ENCODE measurements at regions not wholly inside any gene's neighbourhood (a gene's known extent, or its start where the extent isn't known, plus 50 kb on each side); places are given as distances from the start of the nearest gene placed in this dataset.

GRCh38 chr3:30263238-30263924 is 343.0 kb upstream of the TGFBR2 start:
- Histone ChIP-seq H3K9me3 (ENCODE audit: low read depth) (no peaks in the 10 kb centered on the region), H3K36me3 (no peaks in the 10 kb centered on the region), H3K27me3 (no peaks in the 10 kb centered on the region), H3K4me3 (no peak overlapping the region), H3K27ac (no peak overlapping the region), H3K4me1 (ENCODE audit: low read depth) (no peaks in the 10 kb centered on the region)
- no peak for TF ChIP-seq CTCF (IDR thresholded peaks at IDR 0.05; ENCODE audit: low read depth, low read length)
- DNase-seq (ENCODE audit: low read depth in 1 of 2, low spot score in 1 of 2), result no peak

- Histone ChIP-seq H3K27me3 (no peaks in the 10 kb centered on the region), H3K9me3 (ENCODE audit: low read depth) (no peaks in the 10 kb centered on the region), H3K27ac (no peak overlapping the region), H3K4me1 (ENCODE audit: low read depth) (no peaks in the 10 kb centered on the region), H3K4me3 (no peak overlapping the region), H3K36me3 (no peaks in the 10 kb centered on the region)
- TF ChIP-seq CTCF (IDR thresholded peaks at IDR 0.05; ENCODE audit: low read depth, low read length), result no peak
- no peak for DNase-seq (ENCODE audit: low read depth in 1 of 2, low spot score in 1 of 2)
Observed at GRCh38 chr3:30263925-30264313, 342.5 kb upstream of the TGFBR2 start.

GRCh38 chr3:30266524-30266923 is 339.9 kb upstream of the TGFBR2 start:
- Histone ChIP-seq H3K27me3 (no peaks in the 10 kb centered on the region), H3K27ac (no peak overlapping the region), H3K36me3 (no peaks in the 10 kb centered on the region), H3K9me3 (ENCODE audit: low read depth) (no peaks in the 10 kb centered on the region), H3K4me1 (ENCODE audit: low read depth) (no peaks in the 10 kb centered on the region), H3K4me3 (no peak overlapping the region)
- no peak for DNase-seq (ENCODE audit: low read depth in 1 of 2, low spot score in 1 of 2)
- no peak for TF ChIP-seq CTCF (IDR thresholded peaks at IDR 0.05; ENCODE audit: low read depth, low read length)

- Histone ChIP-seq H3K4me3 (no peak overlapping the region), H3K9me3 (ENCODE audit: low read depth) (no peaks in the 10 kb centered on the region), H3K36me3 (no peaks in the 10 kb centered on the region), H3K27ac (no peak overlapping the region), H3K4me1 (ENCODE audit: low read depth) (no peaks in the 10 kb centered on the region), H3K27me3 (no peaks in the 10 kb centered on the region)
- no peak for TF ChIP-seq CTCF (IDR thresholded peaks at IDR 0.05; ENCODE audit: low read depth, low read length)
- no peak for DNase-seq (ENCODE audit: low read depth in 1 of 2, low spot score in 1 of 2)
Observed at GRCh38 chr3:30268288-30268687, 338.1 kb upstream of the TGFBR2 start.

- no peak overlapping the region for H3K27ac ChIP-seq
- H3K27me3 ChIP-seq, result no peaks in the 10 kb centered on the region
- TF ChIP-seq CTCF (IDR thresholded peaks at IDR 0.05; ENCODE audit: low read depth, low read length), result no peak
- DNase-seq (ENCODE audit: low read depth in 1 of 2, low spot score in 1 of 2), result no peak
- H3K4me3 ChIP-seq, result no peak overlapping the region
- no peaks in the 10 kb centered on the region for H3K36me3 ChIP-seq
- no peaks in the 10 kb centered on the region for H3K4me1 ChIP-seq (ENCODE audit: low read depth)
- H3K9me3 ChIP-seq (ENCODE audit: low read depth), result no peaks in the 10 kb centered on the region
Observed at GRCh38 chr3:30269751-30270445, 336.5 kb upstream of the TGFBR2 start.

Measured in cardiac muscle cell (in vitro differentiated cells and primary cell).